ENCODE measurements at regions not wholly inside any gene's neighbourhood (a gene's known extent, or its start where the extent isn't known, plus 50 kb on each side); places are given as distances from the start of the nearest gene placed in this dataset.

GRCh38 chr2:129467012-129467779 is 512.3 kb upstream of the RAB6C start:
- no peak for TF ChIP-seq CTCF (IDR thresholded peaks at IDR 0.05; ENCODE audit: low read length)
- no peak for TF ChIP-seq EZH2 (optimal IDR thresholded peaks at IDR 0.05; ENCODE audit: low read depth, low read length)
